ENCODE measurements at regions not wholly inside any gene's neighbourhood (a gene's known extent, or its start where the extent isn't known, plus 50 kb on each side); places are given as distances from the start of the nearest gene placed in this dataset.

GRCh38 chr6:6716998-6717763 lies 128.7 kb downstream of the LY86 start:
- no TSS peak for BruUV-seq (replicated peaks)
- no peak overlapping the region for H3K9ac ChIP-seq (replicated peaks; ENCODE audit: extremely low read depth, insufficient read depth, low read length)
- peaks cover 0 to 2% of the 10 kb centered on the region in 2 experiments for H3K27me3 ChIP-seq (ENCODE audit: control insufficient read depth in 2 of 2, insufficient read depth in 2 of 2, low read length in 2 of 2)
- H3K9me3 ChIP-seq (replicated peaks; ENCODE audit: control insufficient read depth, insufficient read depth, low read length): no peaks in the 10 kb centered on the region
- intact Hi-C loops (cut with micrococcal nuclease): no loop called here
- H3K79me2 ChIP-seq (ENCODE audit: control insufficient read depth, insufficient read depth, low read length): no peaks in the 10 kb centered on the region
- H3K4me3 ChIP-seq (replicated peaks in 1 of 3; ENCODE audit: insufficient read depth in 1 of 3, low read depth in 1 of 3, low read length in 3 of 3): no peak overlapping the region
- no peak for DNase-seq (ENCODE audit: low read depth, low spot score)
- H3K4me1 ChIP-seq (ENCODE audit: control insufficient read depth, extremely low read depth, insufficient read depth, low read length): no peaks in the 10 kb centered on the region
- H2AFZ ChIP-seq (ENCODE audit: low read depth, low read length): no peak overlapping the region
- TF ChIP-seq CTCF (IDR thresholded peaks at IDR 0.05; ENCODE audit: extremely low read depth in 1 of 2, insufficient read depth in 1 of 2, low read depth in 1 of 2, low read length in 2 of 2) (no peak), MYC (IDR thresholded peaks at IDR 0.05; ENCODE audit: low read depth, low read length) (no peak), EZH2 (IDR thresholded peaks at IDR 0.05; ENCODE audit: borderline replicate concordance, low read depth, low read length, severe bottlenecking) (no peak), JUN (IDR thresholded peaks at IDR 0.05; ENCODE audit: borderline replicate concordance, insufficient read depth, insufficient read length, low read depth) (no peak), GATA2 (IDR thresholded peaks at IDR 0.05; ENCODE audit: insufficient read depth, insufficient read length, low read depth, low read length) (no peak), POLR2AphosphoS5 (IDR thresholded peaks at IDR 0.05; ENCODE audit: insufficient read depth, low read depth, low read length) (no peak)
- TF ChIP-seq, protein P1, sequence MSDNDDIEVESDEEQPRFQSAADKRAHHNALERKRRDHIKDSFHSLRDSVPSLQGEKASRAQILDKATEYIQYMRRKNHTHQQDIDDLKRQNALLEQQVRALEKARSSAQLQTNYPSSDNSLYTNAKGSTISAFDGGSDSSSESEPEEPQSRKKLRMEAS (IDR thresholded peaks at IDR 0.05; ENCODE audit: insufficient read depth, insufficient read length): no peak
- POLR2A ChIA-PET: no interaction called here
- H3K4me2 ChIP-seq (ENCODE audit: insufficient read depth, low read length): no peak overlapping the region
- CTCF ChIA-PET: interaction anchor here (0.9 to 4.0 kb wide), 2 partner anchors 20 to 711 kb away, joined by 3 to 34 read pairs; no protein-coding TSS in a partner anchor
- H3K36me3 ChIP-seq (ENCODE audit: control insufficient read depth in 2 of 2, extremely low read depth in 1 of 2, insufficient read depth in 2 of 2, low read length in 2 of 2): no peaks in the 10 kb centered on the region
- H4K20me1 ChIP-seq (replicated peaks; ENCODE audit: control insufficient read depth, extremely low read depth, insufficient read depth, low read length): no peaks in the 10 kb centered on the region
- H3K9me1 ChIP-seq (replicated peaks; ENCODE audit: control insufficient read depth, extremely low read depth, insufficient read depth, low read length): no peaks in the 10 kb centered on the region
- FAIRE-seq: no peak
- no peak overlapping the region for H3K27ac ChIP-seq (ENCODE audit: insufficient read depth, low read depth, low read length)
- dilution Hi-C loops (cut with MboI; ENCODE audit: extremely low pct_ligation_motif_present, low sequenced_read_pairs): no loop called here
